Embryonic facial prominence (tissue), 1 donor: ENCODE measurements at regions not wholly inside any gene's neighbourhood (a gene's known extent, or its start where the extent isn't known, plus 50 kb on each side); places are given as distances from the start of the nearest gene placed in this dataset.

Experiments
- DNase-seq: peaks from one replicate; pipeline ENCODE4 v3.0.0-alpha.2; 2016; ENCODE audit errors: extremely low spot score

DNA sequence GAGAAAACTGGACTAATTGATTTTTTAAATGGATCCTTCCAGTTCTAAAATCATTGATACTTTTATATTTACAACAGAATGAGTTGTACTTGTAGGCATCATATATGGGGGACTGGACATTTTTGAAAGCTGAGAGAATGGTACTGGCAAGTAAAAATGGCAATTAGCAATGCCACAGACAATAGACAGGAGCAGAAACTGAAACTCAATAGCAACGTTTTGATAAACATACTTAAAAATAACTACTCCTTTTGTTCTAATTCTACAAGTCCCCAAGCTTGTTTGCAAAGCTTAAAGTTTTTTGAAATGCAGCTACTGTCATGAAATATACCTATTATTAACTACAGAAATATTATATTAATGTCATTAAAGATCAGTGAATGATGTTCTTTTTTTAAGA is 52.8 kb upstream of the FBXL7 start:
- DNase-seq, result no peak

DNA sequence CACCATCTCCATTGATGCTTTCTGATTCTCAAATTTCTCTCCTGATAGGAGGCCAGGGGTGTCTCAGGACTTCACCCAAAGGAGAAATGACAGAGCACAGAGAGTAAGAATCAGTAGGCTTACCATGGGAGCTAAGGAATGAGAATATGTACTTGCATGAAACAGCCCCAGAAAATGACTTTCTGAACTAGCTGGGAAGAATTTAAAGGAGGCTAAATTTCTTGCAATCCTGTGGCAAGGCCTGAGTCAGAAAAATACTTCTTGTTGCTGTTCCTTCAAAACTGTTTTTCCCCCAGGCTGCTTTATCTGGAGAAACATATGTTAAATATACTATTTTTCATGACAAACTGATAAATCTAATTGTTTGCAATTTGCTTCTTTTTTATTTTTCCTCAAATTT is 53.4 kb upstream of the FBXL7 start:
- no peak for DNase-seq

DNA sequence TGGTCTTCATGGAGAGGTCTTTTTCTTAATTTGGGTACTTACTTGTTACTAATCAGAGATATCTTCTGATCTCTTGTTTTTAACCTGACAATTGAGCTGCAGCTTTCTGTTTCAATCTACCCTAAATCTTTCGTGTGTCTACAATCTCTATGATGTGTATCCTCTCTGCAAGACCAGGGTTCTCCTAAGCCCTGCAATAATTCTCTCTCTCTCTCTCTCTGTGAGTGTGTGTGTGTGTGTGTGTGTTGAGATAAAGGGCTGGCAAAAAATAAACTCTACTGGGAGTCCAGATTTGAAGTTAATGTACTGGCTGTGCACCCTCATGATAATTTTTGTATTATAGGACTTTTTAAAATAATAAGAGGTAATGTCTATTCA is 57.8 kb upstream of the FBXL7 start:
- no peak for DNase-seq

DNA sequence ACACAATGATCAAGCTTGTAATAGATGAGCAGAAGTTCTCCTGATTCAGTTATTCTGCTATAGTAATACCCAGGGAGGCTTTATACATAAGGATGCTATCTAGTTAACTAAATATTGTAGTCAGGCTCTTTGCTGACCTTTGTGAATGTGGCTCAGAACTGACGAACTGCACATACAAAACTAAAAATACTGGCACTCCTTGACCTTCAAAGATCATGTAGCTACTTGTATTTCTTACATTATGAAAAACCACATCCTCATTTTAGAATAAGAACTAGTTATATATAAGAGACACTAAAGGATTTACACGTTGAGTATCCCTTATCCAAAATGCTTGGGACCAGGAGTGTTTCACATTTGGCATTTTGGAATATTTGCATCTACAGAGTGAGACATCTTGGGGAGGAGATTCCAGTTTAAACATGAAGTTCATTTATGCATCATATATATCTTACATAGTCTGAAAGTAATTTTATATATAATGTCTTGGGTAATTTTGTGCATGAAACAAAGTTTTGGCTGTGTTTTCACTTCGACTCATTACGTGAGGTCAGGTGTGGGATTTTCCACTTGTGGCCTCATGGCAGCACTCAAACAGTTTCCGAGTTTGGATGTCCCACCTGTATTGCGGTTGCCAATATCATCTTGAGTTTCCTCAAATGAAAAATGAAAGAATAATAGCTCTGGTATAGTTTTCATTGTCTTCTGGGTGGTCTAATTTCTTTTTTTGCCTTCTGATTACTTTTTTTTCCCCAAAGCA is 58.4 kb upstream of the FBXL7 start:
- DNase-seq, result no peak

GRCh38 chr5:15440434-15440833 is 59.5 kb upstream of the FBXL7 start:
- no peak for DNase-seq

- DNase-seq, result no peak
These were observed 60.2 kb upstream of the FBXL7 start for GRCh38 chr5:15439801-15440200.

- DNase-seq, result no peak
These were observed 66.3 kb upstream of the FBXL7 start for GRCh38 chr5:15433709-15434108.

GRCh38 chr5:15431923-15432322 is 68.1 kb upstream of the FBXL7 start:
- DNase-seq, result no peak

GRCh38 chr5:15425766-15426165 is 74.2 kb upstream of the FBXL7 start:
- DNase-seq, result peak; percentile 47

DNA sequence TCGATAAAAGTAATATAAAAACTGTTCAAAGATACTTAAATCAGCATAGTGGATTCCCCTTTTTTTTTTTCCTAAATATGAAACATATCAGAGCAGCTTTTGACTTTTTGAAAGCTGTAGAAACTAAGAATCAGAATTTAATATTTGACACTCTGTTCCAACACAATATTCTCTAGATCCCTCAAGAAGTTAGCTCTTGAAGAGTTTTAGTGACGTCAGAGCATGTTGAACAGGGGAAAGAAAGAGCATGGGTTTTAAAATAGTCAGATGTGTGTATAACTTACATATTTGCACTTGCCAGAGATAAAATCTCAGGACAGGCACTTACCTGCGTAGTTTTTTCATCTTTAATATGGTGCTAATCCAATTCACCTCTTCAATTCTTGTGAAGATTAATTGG is 75.2 kb upstream of the FBXL7 start:
- DNase-seq, result no peak

GRCh38 chr5:15421921-15422412 is 78.0 kb upstream of the FBXL7 start:
- DNase-seq, result no peak

- DNase-seq, result no peak
These were observed 78.6 kb upstream of the FBXL7 start for GRCh38 chr5:15421381-15421780.

DNA sequence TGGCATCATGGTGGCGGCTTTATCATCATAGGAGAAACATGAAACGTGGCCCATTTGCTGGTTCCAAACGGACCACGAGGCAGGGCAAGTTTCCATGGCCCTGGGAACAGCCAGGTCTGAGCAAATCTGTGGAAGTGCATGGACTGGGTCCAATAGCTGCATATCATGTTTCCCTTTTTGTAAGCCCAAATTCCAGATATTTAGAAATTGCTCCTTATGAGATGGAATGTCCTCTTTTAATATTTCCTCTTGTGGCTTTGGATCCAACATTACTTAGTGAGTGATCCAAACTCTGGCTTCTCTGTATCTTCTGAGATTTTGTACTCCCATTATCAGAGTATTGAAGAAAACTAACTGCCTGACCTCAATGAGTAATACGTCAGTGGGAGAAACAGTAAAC is 79.8 kb upstream of the FBXL7 start:
- DNase-seq, result no peak

GRCh38 chr5:15417156-15417555 is 82.8 kb upstream of the FBXL7 start:
- DNase-seq, result no peak

- no peak for DNase-seq
These were observed 93.5 kb upstream of the FBXL7 start for GRCh38 chr5:15406478-15406877.

- no peak for DNase-seq
These were observed 106.8 kb upstream of the FBXL7 start for GRCh38 chr5:15393146-15393545.

GRCh38 chr5:15391704-15392397 is 108.1 kb upstream of the FBXL7 start:
- no peak for DNase-seq

- DNase-seq, result no peak
These were observed 111.1 kb upstream of the FBXL7 start for GRCh38 chr5:15388866-15389265.

- no peak for DNase-seq
These were observed 112.0 kb upstream of the FBXL7 start for GRCh38 chr5:15387931-15388524.

- DNase-seq, result no peak
These were observed 113.9 kb upstream of the FBXL7 start for GRCh38 chr5:15386122-15386521.

DNA sequence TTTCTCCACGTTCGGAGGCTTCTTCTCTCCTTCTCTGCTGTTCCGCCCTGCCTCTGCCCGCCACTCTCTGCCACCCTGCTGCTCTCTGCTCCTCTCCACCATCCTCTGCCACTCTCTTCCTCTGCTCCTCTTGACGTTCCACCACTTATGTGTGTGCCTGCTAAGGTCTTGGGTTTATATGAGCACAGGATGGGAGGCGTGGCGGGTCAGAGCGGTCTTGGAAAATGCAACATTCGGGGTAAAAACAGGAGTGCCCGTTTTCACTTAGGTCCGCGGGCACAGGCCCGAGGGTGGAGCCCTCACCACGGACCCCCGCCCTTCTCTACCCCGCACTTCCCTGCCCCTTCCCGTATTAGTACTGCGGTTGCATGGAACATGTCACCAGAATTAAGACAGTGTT is 114.4 kb upstream of the FBXL7 start:
- no peak for DNase-seq

GRCh38 chr5:15385037-15385436 is 114.9 kb upstream of the FBXL7 start:
- DNase-seq, result no peak

- DNase-seq, result no peak
These were observed 115.4 kb upstream of the FBXL7 start for GRCh38 chr5:15384581-15384980.
